ENCODE measurements at regions not wholly inside any gene's neighbourhood (a gene's known extent, or its start where the extent isn't known, plus 50 kb on each side); places are given as distances from the start of the nearest gene placed in this dataset.

GRCh38 chr15:81865850-81866537 is 179.8 kb downstream of the MEX3B start:
- no peak for DNase-seq (ENCODE audit: low spot score)

GRCh38 chr15:81863162-81863561 is 182.7 kb downstream of the MEX3B start:
- DNase-seq (ENCODE audit: low spot score), result no peak

- DNase-seq (ENCODE audit: low spot score), result no peak
Measured at GRCh38 chr15:81859737-81860516, 185.9 kb downstream of the MEX3B start.

GRCh38 chr15:81858586-81858985 is 187.2 kb downstream of the MEX3B start:
- DNase-seq (ENCODE audit: low spot score), result no peak

- DNase-seq (ENCODE audit: low spot score), result no peak
Measured at GRCh38 chr15:81858136-81858535, 187.7 kb downstream of the MEX3B start.

- DNase-seq (ENCODE audit: low spot score), result no peak
Measured at GRCh38 chr15:81856634-81857026, 189.2 kb downstream of the MEX3B start.

GRCh38 chr15:81856001-81856633 is 189.7 kb downstream of the MEX3B start:
- no peak for DNase-seq (ENCODE audit: low spot score)

GRCh38 chr15:81853150-81853748 is 192.6 kb downstream of the MEX3B start:
- no peak for DNase-seq (ENCODE audit: low spot score)

GRCh38 chr15:81852411-81853149 is 193.2 kb downstream of the MEX3B start:
- DNase-seq (ENCODE audit: low spot score), result no peak

- DNase-seq (ENCODE audit: low spot score), result no peak
Measured at GRCh38 chr15:81851757-81852156, 194.1 kb downstream of the MEX3B start.

GRCh38 chr15:81851325-81851724 is 194.5 kb downstream of the MEX3B start:
- no peak for DNase-seq (ENCODE audit: low spot score)

- no peak for DNase-seq (ENCODE audit: low spot score)
Measured at GRCh38 chr15:81849289-81849688, 196.5 kb downstream of the MEX3B start.

GRCh38 chr15:81848701-81849100 is 197.1 kb downstream of the MEX3B start:
- no peak for DNase-seq (ENCODE audit: low spot score)

GRCh38 chr15:81843757-81844407 is 201.9 kb downstream of the MEX3B start:
- no peak for DNase-seq (ENCODE audit: low spot score)

- no peak for DNase-seq (ENCODE audit: low spot score)
Measured at GRCh38 chr15:81843226-81843625, 202.6 kb downstream of the MEX3B start.

- no peak for DNase-seq (ENCODE audit: low spot score)
Measured at GRCh38 chr15:81839387-81839786, 206.4 kb downstream of the MEX3B start.

GRCh38 chr15:81835731-81836130 is 210.1 kb downstream of the MEX3B start:
- DNase-seq (ENCODE audit: low spot score), result no peak

- DNase-seq (ENCODE audit: low spot score), result no peak
Measured at GRCh38 chr15:81830520-81830919, 215.3 kb downstream of the MEX3B start.

GRCh38 chr15:81829918-81830317 is 215.9 kb downstream of the MEX3B start:
- no peak for DNase-seq (ENCODE audit: low spot score)

- DNase-seq (ENCODE audit: low spot score), result no peak
Measured at GRCh38 chr15:81828135-81828534, 217.7 kb downstream of the MEX3B start.

- no peak for DNase-seq (ENCODE audit: low spot score)
Measured at GRCh38 chr15:81825136-81825535, 220.7 kb downstream of the MEX3B start.
